SK-N-SH (cell line): ENCODE measurements at regions not wholly inside any gene's neighbourhood (a gene's known extent, or its start where the extent isn't known, plus 50 kb on each side); places are given as distances from the start of the nearest gene placed in this dataset.

ENCODE experiments used
- CTCF ChIP-seq: fragments of 200-600 bp; sonication (generic); IDR thresholded peaks from 2 replicates; pipeline ENCODE4 v1.6.1; 2017; ENCODE audit warnings: antibody characterized with exemption, mild to moderate bottlenecking, moderate library complexity
- EP300 ChIP-seq, 2 experiments: IDR thresholded peaks; 2 replicates each; pipeline versions ENCODE4 v1.4.0 to v1.6.1; 2012; ENCODE audit warnings: borderline replicate concordance in 1 of 2, low read depth in 1 of 2, low read length in 1 of 2
- FOXM1 ChIP-seq: IDR thresholded peaks from 2 replicates; pipeline ENCODE4 v1.4.0; 2012; ENCODE audit warnings: low read depth, mild to moderate bottlenecking
- GABPA ChIP-seq: IDR thresholded peaks from 2 replicates; pipeline ENCODE4 v1.4.0; 2012; ENCODE audit warnings: low read depth, mild to moderate bottlenecking
- GATA2 ChIP-seq: sonication (generic); formaldehyde crosslinking; IDR thresholded peaks from 2 replicates; pipeline ENCODE4 v1.5.0; 2020; ENCODE audit warnings: mild to moderate bottlenecking, missing genetic modification reagents
- TF ChIP-seq, protein P1 (sequence below): IDR thresholded peaks from 2 replicates; pipeline ENCODE4 v1.6.1; 2012; ENCODE audit warnings: mild to moderate bottlenecking, low read depth, low read length, moderate library complexity

- TF ChIP-seq EP300 (IDR thresholded peaks at IDR 0.05; ENCODE audit: borderline replicate concordance in 1 of 2, low read depth in 1 of 2, low read length in 1 of 2) (no peak), CTCF (no peak), GABPA (no peak), FOXM1 (no peak), GATA2 (no peak)
- TF ChIP-seq, protein P1, sequence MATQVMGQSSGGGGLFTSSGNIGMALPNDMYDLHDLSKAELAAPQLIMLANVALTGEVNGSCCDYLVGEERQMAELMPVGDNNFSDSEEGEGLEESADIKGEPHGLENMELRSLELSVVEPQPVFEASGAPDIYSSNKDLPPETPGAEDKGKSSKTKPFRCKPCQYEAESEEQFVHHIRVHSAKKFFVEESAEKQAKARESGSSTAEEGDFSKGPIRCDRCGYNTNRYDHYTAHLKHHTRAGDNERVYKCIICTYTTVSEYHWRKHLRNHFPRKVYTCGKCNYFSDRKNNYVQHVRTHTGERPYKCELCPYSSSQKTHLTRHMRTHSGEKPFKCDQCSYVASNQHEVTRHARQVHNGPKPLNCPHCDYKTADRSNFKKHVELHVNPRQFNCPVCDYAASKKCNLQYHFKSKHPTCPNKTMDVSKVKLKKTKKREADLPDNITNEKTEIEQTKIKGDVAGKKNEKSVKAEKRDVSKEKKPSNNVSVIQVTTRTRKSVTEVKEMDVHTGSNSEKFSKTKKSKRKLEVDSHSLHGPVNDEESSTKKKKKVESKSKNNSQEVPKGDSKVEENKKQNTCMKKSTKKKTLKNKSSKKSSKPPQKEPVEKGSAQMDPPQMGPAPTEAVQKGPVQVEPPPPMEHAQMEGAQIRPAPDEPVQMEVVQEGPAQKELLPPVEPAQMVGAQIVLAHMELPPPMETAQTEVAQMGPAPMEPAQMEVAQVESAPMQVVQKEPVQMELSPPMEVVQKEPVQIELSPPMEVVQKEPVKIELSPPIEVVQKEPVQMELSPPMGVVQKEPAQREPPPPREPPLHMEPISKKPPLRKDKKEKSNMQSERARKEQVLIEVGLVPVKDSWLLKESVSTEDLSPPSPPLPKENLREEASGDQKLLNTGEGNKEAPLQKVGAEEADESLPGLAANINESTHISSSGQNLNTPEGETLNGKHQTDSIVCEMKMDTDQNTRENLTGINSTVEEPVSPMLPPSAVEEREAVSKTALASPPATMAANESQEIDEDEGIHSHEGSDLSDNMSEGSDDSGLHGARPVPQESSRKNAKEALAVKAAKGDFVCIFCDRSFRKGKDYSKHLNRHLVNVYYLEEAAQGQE = no peak
Observed at GRCh38 chr2:122117371-122117770, 361.9 kb downstream of the TSN start.
